ENCODE measurements at regions not wholly inside any gene's neighbourhood (a gene's known extent, or its start where the extent isn't known, plus 50 kb on each side); places are given as distances from the start of the nearest gene placed in this dataset.
"Not testable (repeated sequence)": the region's sequence is repeated elsewhere in the genome, so short reads cannot be mapped to it uniquely, and the experiment has no call there.

DNA sequence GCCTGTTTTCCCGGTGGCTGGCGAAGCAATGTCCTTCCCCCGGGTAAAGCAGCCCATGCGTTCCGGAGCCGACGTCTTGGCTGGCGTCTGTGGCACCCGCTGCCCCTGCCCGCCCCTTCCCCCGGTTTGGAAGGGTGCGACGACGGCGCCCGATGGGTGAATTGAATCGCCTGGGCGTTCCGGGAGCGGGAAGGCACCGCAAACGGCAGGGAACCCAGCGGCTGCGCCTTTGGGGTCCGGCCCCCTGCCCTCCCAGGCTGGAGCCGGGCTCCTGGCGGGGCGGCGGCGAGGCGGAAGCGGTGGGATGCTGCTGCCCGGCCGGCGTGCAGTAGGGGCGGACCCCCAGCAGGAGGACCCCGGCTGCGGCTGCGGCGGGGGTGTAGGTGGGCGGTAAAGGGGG, 123.6 kb upstream of the RHOU start:
- not testable (repeated sequence) for DNase-seq (ENCODE audit: low spot score)

DNA sequence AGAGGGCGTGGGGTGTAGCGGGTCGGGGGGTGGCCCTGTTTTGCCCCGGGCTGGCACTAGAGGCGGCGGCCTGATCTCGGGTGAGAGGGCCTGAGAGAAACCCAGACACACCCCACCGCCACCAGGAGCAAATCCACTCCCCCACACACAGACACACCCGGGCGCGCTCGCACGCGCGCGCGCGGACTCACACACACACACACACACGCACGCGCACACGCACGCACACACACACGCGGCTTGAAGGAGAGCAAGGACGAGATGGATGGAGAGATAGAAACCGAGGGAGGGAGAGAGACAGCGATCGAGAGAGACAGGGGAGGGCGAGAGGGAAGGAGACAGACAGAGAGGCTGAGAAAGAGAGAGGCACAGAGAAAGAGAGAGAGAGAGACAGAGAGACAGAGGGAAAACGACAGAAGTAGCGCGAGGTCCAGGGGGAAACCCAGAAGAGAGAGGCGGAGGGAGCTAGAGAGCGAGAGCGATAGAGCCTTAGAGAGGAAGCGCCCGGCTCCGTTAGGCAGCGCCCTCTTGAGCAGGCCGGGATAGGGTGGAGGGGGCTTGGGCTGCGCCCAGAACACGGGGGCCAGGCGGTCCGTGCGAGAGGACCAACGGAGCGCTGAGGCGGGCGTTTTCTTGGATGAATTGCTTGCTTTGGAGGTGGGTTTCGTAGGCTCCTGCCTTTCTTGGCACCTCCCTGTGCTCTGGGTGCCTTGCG, 113.1 kb upstream of the RHOU start:
- not testable (repeated sequence) for DNase-seq (ENCODE audit: low spot score)

DNA sequence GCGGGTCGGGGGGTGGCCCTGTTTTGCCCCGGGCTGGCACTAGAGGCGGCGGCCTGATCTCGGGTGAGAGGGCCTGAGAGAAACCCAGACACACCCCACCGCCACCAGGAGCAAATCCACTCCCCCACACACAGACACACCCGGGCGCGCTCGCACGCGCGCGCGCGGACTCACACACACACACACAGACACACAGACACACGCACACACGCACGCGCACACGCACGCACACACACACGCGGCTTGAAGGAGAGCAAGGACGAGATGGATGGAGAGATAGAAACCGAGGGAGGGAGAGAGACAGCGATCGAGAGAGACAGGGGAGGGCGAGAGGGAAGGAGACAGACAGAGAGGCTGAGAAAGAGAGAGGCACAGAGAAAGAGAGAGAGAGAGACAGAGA, 108.8 kb upstream of the RHOU start:
- DNase-seq (ENCODE audit: low spot score): not testable (repeated sequence)

DNA sequence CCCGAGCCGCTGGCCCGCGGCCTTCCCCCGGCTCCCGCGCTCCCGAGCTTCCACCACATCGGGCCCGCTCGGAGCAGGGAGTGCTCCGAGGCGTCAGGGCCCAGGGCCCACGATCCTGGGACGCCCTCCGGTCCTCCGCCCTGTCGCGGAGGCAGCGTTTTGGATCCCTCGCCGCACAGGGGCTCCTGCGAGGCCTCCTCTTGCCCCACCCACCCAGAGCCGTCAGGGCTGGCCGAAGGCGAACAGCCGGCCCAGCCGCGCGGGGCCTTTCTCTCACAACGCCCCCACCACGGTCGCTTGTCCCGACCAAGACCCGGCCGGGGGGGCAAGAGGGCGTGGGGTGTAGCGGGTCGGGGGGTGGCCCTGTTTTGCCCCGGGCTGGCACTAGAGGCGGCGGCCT, 102.4 kb upstream of the RHOU start:
- not testable (repeated sequence) for DNase-seq (ENCODE audit: low spot score)

DNA sequence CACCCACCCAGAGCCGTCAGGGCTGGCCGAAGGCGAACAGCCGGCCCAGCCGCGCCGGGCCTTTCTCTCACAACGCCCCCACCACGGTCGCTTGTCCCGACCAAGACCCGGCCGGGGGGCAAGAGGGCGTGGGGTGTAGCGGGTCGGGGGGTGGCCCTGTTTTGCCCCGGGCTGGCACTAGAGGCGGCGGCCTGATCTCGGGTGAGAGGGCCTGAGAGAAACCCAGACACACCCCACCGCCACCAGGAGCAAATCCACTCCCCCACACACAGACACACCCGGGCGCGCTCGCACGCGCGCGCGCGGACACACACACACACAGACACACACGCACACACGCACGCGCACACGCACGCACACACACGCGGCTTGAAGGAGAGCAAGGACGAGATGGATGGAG, 100.0 kb upstream of the RHOU start:
- not testable (repeated sequence) for DNase-seq (ENCODE audit: low spot score)

DNA sequence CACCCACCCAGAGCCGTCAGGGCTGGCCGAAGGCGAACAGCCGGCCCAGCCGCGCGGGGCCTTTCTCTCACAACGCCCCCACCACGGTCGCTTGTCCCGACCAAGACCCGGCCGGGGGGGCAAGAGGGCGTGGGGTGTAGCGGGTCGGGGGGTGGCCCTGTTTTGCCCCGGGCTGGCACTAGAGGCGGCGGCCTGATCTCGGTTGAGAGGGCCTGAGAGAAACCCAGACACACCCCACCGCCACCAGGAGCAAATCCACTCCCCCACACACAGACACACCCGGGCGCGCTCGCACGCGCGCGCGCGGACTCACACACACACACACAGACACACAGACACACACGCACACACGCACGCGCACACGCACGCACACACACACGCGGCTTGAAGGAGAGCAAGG, 97.8 kb upstream of the RHOU start:
- not testable (repeated sequence) for DNase-seq (ENCODE audit: low spot score)

DNA sequence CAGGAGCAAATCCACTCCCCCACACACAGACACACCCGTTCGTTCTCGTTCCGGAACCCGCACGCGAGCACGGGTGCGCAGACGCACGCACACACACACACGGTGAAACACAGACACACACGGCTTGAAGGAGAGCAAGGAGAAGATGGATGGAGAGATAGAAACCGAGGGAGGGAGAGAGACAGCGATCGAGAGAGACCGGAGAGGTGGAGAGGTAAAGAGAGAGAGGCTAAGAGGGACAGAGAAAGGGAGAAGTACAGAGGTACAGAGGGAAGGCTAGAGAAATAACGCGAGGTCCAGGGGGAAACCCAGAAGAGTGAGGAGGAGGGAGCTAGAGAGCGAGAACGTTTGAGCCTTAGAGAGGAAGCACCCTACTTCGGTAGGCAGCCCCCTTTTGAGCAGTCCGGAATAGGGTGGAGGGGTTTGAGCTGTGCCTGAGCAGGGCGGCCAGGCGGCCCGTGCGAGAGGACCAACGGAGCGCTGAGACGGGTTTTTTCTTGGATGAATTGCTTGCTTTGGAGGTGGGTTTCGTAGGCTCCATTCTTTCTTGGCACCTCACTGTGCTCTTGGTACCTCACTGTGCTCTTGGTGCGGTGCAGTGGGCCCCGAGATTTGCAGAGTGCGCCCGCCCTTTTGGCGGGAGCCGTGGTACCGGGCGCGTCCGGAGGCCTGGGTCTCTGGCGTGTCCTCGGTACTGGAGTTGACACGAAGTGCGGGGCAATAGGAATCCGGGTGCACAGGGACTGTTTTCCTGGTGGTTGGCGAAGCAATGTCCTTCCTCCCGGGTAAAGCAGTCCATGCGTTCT, 88.4 kb upstream of the RHOU start:
- DNase-seq (ENCODE audit: low spot score): peak; percentile 10

DNA sequence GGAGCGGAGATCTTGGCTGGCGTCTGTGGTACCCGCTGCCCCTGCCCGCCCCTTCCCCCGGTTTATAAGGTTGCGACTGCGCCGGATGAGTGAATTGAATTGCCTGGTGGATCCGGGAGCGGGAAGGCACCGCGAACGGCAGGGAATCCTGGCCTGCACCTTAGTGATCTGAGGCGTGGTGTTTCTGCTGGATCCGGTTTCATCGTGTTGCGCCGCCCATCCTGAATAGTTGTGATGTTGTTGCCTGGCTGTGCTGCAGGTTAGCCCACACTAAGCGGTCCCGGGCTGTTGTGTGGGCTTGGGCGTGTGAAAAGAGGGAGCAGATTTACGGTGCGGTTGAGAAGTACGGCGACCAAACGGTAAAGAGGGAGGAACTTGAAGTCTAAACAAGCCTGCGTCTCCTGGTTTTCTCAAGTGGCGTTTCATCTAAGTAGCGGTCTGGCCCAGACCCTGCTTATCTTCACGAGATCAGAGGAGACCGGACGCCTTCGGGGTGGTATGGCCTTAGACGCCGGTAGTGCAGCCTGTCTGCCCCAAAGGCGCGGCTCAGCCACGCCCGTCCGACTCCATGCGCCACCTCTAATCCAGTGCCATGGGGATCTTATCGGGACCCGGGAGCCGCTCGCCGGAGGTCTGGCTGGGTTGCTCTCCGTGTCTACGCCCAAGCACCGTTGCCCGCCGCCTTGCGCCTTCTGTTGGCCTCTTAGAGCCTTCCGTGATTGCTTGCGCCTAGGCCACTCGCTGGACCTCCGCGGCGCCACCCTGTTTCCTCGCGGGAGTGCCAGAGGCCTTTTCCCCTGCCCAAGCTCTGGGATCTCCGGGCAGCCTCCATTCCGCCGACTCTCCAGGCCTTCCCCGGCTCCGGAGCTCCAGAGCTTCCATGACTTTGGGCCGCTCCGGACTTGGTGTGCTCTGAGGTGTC, 87.5 kb upstream of the RHOU start:
- no peak for DNase-seq (ENCODE audit: low spot score)

DNA sequence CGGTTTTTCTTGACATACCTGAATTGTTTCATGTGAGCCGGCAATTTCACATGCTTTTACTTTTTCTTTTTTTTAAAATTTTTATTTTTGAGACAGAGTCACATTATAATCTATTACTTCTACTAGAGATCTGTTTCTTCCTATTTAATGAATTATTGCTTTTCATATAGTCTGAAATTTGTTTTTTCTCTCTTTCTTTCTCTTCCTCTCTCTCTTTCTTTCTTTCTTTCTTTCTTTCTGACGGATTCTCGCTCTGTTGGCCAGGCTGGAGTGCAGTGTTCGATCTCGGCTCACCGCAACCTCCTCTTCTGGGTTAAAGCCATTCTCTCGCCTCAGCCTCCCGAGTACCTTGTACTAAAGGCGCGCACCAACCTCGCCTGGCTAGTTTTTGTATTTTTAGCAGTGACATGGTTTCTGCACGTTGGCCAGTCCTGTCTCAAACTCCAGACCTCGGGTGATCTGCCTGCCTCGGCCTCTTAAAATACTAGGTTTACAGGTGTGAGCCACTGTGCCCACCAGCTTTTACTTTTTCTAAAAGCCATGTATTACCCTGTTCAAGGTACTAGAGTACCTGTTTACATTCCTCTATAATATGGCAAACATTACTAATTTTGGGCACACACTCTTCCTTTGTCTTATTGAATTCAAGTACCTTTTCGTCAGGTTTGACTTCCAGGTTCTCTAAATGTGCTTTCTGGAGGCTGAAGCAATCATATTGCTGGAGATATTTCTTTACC, 86.5 kb upstream of the RHOU start:
- no peak for DNase-seq (ENCODE audit: low spot score)

DNA sequence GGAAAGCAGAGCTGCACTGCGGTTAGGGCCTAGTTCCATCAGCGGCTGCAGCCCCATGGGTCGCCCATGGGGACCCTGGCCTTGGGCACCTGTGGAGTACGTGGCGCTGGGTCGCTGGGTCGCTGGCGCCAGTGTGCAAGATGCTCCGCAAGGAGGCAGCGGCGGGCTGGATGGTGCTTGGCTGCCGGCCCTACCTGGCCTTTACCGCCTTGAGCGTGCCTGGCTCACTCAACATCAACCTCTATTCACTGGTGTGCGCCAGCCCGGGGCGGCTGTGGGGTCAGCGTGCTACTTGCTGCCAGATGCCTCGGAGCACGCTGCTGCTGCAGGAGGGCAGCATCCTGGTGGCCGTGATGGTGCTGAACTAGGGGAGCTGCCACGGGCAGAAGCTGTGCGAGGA, 85.1 kb upstream of the RHOU start:
- peak; percentile 8 for DNase-seq (ENCODE audit: low spot score)

DNA sequence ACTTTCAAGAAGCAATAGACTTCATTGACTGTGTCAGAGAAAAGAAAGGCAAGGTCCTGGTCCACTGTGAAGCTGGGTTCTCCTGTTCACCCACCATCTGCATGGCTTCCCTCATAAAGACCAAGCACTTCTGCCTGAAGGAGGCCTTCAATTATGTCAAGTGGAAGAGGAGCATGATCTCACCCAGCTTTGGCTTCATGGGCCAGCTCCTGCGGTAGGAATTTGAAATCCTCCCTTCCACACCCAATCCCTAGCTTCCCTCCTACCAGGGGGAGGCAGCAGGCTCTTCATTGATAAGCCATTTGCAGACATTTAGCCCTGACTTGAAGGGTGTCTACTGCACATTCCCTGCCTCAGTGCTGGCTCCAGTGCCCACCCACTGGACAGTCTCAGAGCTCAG, 84.3 kb upstream of the RHOU start:
- no peak for DNase-seq (ENCODE audit: low spot score)

DNA sequence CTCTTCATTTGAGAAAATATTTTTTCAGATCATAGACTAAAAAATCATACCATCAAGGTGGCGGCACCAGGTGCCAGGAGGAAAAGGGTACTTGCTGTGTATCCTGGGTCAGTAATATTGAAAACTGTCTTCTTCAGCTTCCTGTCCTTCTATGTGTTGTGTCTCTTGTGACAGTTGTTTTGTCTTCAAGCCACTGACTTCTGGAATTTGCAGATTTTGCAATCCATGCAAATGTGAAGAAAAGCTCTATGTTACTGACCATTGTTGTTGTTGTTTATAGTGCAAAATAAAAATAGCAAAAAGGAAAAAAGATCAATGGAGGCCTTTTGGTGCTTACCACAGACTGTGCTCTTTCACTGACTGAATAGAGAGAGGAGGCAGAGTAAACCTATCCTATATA, 83.2 kb upstream of the RHOU start:
- DNase-seq (ENCODE audit: low spot score): no peak

DNA sequence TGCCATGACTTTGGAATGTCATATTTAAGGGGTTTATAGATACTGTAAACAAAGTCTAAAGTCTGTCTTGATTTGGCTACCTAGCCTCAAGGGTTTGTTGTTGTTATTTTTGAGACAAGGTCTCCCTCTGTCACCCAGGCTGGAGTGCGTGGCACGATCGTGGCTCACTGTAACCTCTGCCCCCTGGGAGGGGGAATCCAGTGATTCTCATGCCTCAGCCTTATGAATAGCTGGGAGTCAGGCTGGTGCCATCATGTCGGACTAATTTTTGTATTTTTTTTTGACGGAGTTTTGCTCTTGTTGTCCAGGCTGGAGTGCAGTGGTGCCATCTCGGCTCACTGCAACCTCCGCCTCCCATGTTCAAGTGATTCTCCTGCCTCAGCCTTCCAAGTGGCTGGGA, 82.2 kb upstream of the RHOU start:
- not testable (repeated sequence) for DNase-seq (ENCODE audit: low spot score)

DNA sequence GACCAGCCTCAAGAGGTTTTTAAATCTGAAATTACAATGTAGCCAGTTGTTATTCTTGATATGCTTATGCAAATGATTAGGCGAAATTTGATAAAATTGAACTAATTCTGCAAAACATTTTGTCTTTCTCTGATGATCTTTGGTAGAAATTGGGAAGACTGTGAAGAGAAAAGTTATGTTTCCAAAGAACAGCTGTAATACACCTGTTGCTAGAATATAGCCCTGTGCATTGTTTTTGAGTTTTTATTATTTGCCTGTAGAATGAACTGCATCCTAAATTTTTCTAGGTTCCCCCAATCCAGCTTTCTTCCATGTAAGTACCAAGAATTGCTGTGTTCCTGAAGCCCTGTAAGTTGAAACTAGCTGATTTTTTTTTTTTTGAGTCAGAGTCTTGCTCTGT, 81.5 kb upstream of the RHOU start:
- no peak for DNase-seq (ENCODE audit: low spot score)

DNA sequence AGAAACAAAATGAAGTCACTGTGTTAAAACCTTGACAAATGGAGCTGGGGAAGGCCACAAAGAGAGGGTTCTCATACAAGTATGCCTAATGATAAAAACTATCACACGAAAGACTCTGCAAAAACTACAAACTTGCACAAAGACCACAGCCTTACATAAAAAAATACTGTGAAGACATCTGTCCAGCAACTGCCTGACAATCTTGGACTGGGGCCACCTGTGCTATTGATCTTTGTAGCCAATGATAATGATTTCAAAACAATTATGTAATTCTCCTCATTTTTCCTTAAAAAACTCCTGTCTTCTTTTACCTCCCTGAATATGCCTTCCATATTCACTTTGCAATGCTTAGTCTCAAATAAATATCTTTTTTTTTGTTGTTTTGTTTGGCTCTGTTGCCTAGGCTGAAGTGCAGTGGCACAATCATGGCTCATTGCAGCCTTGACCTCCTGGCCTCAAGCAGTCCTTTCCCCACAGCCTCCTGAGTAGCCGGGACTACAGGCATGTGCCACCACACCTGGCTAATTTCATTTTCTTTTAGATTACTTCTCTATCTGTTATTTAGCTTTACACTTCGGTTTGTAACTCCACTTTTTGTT, 79.4 kb upstream of the RHOU start:
- no peak for DNase-seq (ENCODE audit: low spot score)

DNA sequence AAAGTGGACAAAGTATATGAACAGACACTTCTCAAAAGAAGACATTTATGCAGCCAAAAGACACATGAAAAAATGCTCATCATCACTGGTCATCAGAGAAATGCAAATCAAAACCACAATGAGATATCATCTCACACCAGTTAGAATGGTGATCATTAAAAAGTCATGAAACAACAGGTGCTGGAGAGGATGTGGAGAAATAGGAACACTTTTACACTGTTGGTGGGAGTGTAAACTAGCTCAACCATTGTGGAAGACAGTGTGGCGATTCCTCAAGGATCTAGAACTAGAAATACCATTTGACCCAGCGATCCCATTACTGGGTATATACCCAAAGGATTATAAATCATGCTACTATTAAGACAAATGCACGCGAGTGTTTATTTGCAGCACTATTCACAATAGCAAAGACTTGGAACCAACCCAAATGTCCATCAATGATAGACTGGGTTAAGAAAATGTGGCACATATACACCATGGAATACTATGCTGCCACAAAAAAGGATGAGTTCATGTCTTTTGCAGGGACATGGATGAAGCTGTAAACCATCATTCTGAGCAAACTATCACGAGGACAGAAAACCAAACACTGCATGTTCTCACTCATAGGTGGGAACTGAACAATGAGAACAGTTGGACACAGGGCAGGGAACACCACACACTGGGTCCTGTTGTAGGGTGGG, 73.1 kb upstream of the RHOU start:
- DNase-seq (ENCODE audit: low spot score): not testable (repeated sequence)

DNA sequence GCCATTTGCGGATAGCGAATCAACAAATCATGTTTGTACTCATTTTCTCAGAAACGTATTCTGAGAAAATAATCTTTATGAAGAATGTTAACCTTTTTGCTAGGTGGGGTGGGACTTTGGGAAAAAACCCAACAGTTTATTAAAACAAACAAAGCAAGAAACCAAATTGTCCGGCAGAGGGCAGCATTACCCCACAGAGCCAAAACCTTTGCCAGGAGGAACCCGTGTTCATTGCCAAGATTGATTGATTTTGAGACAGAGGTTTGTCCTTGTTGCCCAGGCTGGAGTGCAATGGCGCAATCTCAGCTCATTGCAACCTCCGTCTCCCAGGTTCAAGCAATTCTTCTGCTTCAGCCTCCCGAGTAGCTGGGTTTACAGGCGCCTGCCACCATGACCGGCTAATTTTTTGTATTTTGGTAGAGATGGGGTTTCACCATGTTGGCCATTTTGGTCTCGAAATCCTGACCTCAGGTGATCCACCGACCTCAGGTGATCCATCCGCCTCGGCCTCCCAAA, 70.8 kb upstream of the RHOU start:
- DNase-seq (ENCODE audit: low spot score): peak; percentile 60

DNA sequence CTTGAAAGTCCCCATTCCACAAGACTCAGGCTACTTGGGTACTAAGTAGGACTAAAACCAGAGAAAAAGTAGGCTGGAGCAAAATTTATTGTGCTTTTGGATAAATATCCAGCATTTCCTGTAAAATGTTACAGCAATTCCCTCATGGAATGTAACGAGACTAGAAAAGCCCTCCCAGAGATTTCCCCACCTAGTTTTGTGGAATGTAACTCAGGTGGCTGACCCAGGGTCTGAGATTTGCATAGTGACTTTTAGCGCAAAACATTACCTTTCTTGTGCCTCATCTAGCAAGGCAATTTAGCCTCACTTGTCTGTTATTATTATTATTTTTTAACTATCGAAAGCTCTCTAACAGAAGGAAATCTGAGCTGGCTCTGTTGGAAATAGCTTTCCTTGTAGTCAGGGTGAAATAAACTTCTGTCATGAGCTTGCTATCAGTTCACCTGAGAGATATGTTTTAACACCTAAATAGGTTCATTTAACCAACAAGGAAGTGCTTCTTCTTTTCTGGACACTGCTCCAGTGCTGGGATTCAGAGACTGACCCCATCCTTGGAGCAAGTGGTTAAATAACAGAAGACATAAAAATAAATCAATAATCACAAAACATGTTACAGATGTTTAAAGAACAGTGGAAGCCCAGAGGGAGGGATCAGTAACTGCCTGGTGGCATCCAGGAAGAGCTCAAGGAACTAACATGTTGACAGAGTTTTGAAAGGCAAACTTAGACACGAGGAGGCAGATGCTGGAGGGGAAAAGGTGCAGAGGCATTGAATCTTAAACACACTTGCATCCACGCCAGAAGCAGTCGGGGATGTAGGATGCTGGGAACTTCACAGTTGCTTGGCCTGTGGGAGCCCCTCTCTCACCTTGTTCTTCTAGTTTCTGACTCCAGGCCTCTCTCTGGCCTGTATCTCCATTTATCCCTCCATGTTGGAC, 68.3 kb upstream of the RHOU start:
- DNase-seq (ENCODE audit: low spot score): no peak

DNA sequence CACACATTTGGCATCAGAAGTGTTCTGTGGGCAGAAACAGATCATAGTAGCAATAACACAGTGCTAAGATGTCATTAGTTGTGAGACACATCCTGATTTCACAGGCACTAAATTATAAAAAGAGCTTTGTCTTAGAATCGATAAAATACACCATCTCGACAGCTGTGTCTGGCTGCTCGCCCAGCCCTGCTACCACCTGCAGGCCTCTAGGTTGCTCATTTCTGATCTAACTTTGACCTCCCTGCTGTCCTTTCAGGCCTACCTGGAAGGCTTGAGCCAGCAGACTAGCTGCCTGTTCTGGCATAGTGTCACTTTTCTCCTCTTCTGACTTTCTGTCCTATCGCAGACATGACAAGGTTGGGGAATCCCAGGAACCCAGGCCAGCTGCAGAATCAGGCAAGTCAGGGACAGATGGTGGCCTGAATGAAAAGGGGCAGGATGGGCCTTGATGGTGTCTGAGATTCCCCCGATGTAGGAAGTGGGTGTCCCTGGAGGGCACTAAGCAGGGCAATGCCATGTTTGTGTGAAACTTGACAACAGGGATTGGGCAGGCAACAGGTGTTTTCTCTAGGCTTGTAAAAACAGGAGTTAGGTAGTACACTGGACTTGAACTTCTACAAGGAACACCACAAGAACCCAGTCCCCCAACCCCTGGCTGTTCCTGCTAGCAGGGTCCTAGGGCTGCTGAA, 66.6 kb upstream of the RHOU start:
- DNase-seq (ENCODE audit: low spot score): no peak
